ENCODE measurements at regions not wholly inside any gene's neighbourhood (a gene's known extent, or its start where the extent isn't known, plus 50 kb on each side); places are given as distances from the start of the nearest gene placed in this dataset. TPM values are rescaled to one million over a fixed set of nuclear protein-coding genes. Genes with fewer than 3 reads are reported as not detected.

GRCh38 chr2:75765798-75766197, 55.1 kb upstream of the GCFC2 start:
- Histone ChIP-seq H3K36me3 (replicated peaks in 1 of 2; ENCODE audit: control insufficient read depth in 1 of 2, insufficient read depth in 2 of 2, low read length in 2 of 2) (no peaks in the 10 kb centered on the region), H2AFZ (ENCODE audit: insufficient read depth, low read depth, low read length, poor library complexity, severe bottlenecking) (no peak overlapping the region), H3K9me3 (replicated peaks in 1 of 2; ENCODE audit: control insufficient read depth in 1 of 2, insufficient read depth in 1 of 2, low read length in 2 of 2) (no peaks in the 10 kb centered on the region), H4K20me1 (ENCODE audit: insufficient read depth, low read length) (no peaks in the 10 kb centered on the region), H3K79me2 (ENCODE audit: insufficient read depth, low read length) (no peaks in the 10 kb centered on the region), H3K4me1 (ENCODE audit: control insufficient read depth in 1 of 2, insufficient read depth in 2 of 2, low read length in 2 of 2) (no peaks in the 10 kb centered on the region), H3K4me3 (replicated peaks in 1 of 3; ENCODE audit: low read depth in 2 of 3, low read length in 3 of 3) (no peak overlapping the region), H3K27ac (ENCODE audit: low read depth in 1 of 2, low read length in 2 of 2) (no peak overlapping the region), H3K4me2 (replicated peaks; ENCODE audit: extremely low read depth, low read length, poor library complexity, severe bottlenecking) (no peak overlapping the region), H3K9ac (ENCODE audit: insufficient read depth, low read length, poor library complexity, severe bottlenecking) (no peak overlapping the region), H3K27me3 (ENCODE audit: control insufficient read depth in 2 of 2, insufficient read depth in 2 of 2, low read length in 2 of 2) (no peaks in the 10 kb centered on the region)
- peaks cover 0 to 5% (median 1%) of the 10 kb centered on the region in 3 donors for H3K27me3 Mint-ChIP-seq (ENCODE audit: low read depth in 3 of 3)
- intact Hi-C loops (cut with micrococcal nuclease), result no loop called here
- no peak overlapping the region for H3K27ac Mint-ChIP-seq
- H3K4me1 Mint-ChIP-seq, result no peaks in the 10 kb centered on the region
- peaks cover 0 to 3% (median 0%) of the 10 kb centered on the region in 7 donors for H3K9me3 Mint-ChIP-seq
- no CpG with 5 or more reads among the region's 1 CpG for WGBS (ENCODE audit: insufficient coverage)
- no peaks in the 10 kb centered on the region for H3K36me3 Mint-ChIP-seq
- no peak overlapping the region for H3K4me3 Mint-ChIP-seq
- no peak for TF ChIP-seq CTCF (IDR thresholded peaks at IDR 0.05)
- no peak for DNase-seq

GRCh38 chr2:75764611-75765010, 53.9 kb upstream of the GCFC2 start:
- H3K9me3 ChIP-seq (replicated peaks in 1 of 2; ENCODE audit: control insufficient read depth in 1 of 2, insufficient read depth in 1 of 2, low read length in 2 of 2), result no peaks in the 10 kb centered on the region
- Mint-ChIP-seq H3K9me3 (no peaks in the 10 kb centered on the region), H3K27ac (no peak overlapping the region), H3K27me3 (ENCODE audit: low read depth in 3 of 3) (peaks cover 0 to 5% (median 1%) of the 10 kb centered on the region in 3 donors), H3K4me1 (no peaks in the 10 kb centered on the region), H3K36me3 (no peaks in the 10 kb centered on the region), H3K4me3 (no peak overlapping the region)
- H3K4me1 ChIP-seq (ENCODE audit: control insufficient read depth in 1 of 2, insufficient read depth in 2 of 2, low read length in 2 of 2), result no peaks in the 10 kb centered on the region
- WGBS (ENCODE audit: insufficient coverage), result 100% methylated on average over 1 of the region's 3 CpGs
- DNase-seq, result no peak
- H2AFZ ChIP-seq (ENCODE audit: insufficient read depth, low read depth, low read length, poor library complexity, severe bottlenecking), result no peak overlapping the region
- TF ChIP-seq CTCF (IDR thresholded peaks at IDR 0.05), result no peak
- no peak overlapping the region for H3K9ac ChIP-seq (ENCODE audit: insufficient read depth, low read length, poor library complexity, severe bottlenecking)
- no peaks in the 10 kb centered on the region for H4K20me1 ChIP-seq (ENCODE audit: insufficient read depth, low read length)
- H3K4me2 ChIP-seq (replicated peaks; ENCODE audit: extremely low read depth, low read length, poor library complexity, severe bottlenecking), result no peak overlapping the region
- H3K4me3 ChIP-seq (replicated peaks in 1 of 3; ENCODE audit: low read depth in 2 of 3, low read length in 3 of 3), result no peak overlapping the region
- intact Hi-C loops (cut with micrococcal nuclease), result no loop called here
- no peaks in the 10 kb centered on the region for H3K79me2 ChIP-seq (ENCODE audit: insufficient read depth, low read length)
- no peaks in the 10 kb centered on the region for H3K36me3 ChIP-seq (replicated peaks in 1 of 2; ENCODE audit: control insufficient read depth in 1 of 2, insufficient read depth in 2 of 2, low read length in 2 of 2)
- H3K27me3 ChIP-seq (ENCODE audit: control insufficient read depth in 2 of 2, insufficient read depth in 2 of 2, low read length in 2 of 2), result no peaks in the 10 kb centered on the region
- no peak overlapping the region for H3K27ac ChIP-seq (ENCODE audit: low read depth in 1 of 2, low read length in 2 of 2)

Small RNA genes lying in the stretch of these regions (small RNA-seq; reads per million reads assigned to genes)
- gene RN7SKP164 (ENCODE audit: insufficient read length, low read depth), result not detected
